ENCODE measurements at regions not wholly inside any gene's neighbourhood (a gene's known extent, or its start where the extent isn't known, plus 50 kb on each side); places are given as distances from the start of the nearest gene placed in this dataset.

DNA sequence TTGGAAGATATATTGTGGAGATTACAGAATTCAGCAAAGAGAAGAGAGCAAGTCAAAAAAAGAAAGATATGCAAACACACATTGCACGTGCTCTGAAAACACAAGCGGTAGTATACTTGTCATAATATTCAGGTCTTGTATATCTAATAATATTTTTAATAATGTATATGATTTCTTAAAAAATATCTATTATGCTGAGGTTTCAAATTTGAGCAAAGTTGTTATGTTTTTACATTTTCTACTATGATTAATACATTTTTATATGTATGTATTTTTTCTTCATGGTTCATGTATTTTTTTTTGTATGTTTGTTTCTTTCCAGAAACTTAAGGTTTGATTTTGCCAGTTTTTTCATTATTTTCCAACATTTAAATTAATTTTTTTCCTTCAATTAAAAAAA, 752.4 kb upstream of the VSTM2A start (continued):
- TF ChIP-seq, protein P1, sequence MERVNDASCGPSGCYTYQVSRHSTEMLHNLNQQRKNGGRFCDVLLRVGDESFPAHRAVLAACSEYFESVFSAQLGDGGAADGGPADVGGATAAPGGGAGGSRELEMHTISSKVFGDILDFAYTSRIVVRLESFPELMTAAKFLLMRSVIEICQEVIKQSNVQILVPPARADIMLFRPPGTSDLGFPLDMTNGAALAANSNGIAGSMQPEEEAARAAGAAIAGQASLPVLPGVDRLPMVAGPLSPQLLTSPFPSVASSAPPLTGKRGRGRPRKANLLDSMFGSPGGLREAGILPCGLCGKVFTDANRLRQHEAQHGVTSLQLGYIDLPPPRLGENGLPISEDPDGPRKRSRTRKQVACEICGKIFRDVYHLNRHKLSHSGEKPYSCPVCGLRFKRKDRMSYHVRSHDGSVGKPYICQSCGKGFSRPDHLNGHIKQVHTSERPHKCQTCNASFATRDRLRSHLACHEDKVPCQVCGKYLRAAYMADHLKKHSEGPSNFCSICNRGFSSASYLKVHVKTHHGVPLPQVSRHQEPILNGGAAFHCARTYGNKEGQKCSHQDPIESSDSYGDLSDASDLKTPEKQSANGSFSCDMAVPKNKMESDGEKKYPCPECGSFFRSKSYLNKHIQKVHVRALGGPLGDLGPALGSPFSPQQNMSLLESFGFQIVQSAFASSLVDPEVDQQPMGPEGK (CRISPR knock-in tag; IDR thresholded peaks at IDR 0.05; ENCODE audit: borderline replicate concordance), result no peak

DNA sequence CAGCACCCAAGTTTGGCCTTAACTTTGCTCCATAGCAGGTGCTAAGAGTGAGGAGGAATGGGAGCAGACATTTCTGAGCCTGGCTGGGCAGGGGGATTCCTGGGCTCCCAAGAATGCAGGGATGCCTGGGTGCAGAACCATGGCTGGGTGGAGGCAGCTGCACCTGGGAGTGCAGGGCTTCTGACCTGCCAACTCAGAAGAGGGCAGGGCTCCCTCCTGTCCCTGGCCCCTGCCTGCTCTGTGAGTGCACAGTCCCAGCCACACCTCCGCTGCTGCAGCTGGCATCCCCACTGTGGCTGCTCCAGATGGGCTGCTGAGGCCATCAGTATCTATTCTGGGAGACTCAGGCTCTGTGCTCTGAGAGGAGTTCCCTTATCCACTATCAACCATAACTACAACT, 747.4 kb upstream of the VSTM2A start:
- TF ChIP-seq ESRRG (CRISPR knock-in tag; IDR thresholded peaks at IDR 0.05) (no peak), ZNF565 (CRISPR knock-in tag; conservative IDR thresholded peaks at IDR 0.05; ENCODE audit: low read depth) (no peak), ARNTL (CRISPR knock-in tag; IDR thresholded peaks at IDR 0.05; ENCODE audit: borderline replicate concordance, low read depth) (no peak), BACH2 (CRISPR knock-in tag; IDR thresholded peaks at IDR 0.05; ENCODE audit: borderline replicate concordance) (no peak), RARB (CRISPR knock-in tag; IDR thresholded peaks at IDR 0.05) (no peak), SNAI2 (CRISPR knock-in tag; IDR thresholded peaks at IDR 0.05) (no peak), OSR1 (CRISPR knock-in tag; IDR thresholded peaks at IDR 0.05) (no peak), PPARA (CRISPR knock-in tag; IDR thresholded peaks at IDR 0.05; ENCODE audit: borderline replicate concordance) (no peak), ZFP30 (CRISPR knock-in tag; IDR thresholded peaks at IDR 0.05) (no peak), TOX (CRISPR knock-in tag; IDR thresholded peaks at IDR 0.05; ENCODE audit: borderline replicate concordance) (no peak), CSDC2 (CRISPR knock-in tag; IDR thresholded peaks at IDR 0.05) (no peak), ZC3H10 (CRISPR knock-in tag; IDR thresholded peaks at IDR 0.05) (no peak), GLIS3 (CRISPR knock-in tag; IDR thresholded peaks at IDR 0.05) (no peak), ZNF70 (CRISPR knock-in tag; IDR thresholded peaks at IDR 0.05) (no peak), ZNF8 (CRISPR knock-in tag; IDR thresholded peaks at IDR 0.05) (no peak), ZFP3 (CRISPR knock-in tag; IDR thresholded peaks at IDR 0.05) (no peak), ISL1 (CRISPR knock-in tag; IDR thresholded peaks at IDR 0.05) (no peak)
- TF ChIP-seq, protein P2, sequence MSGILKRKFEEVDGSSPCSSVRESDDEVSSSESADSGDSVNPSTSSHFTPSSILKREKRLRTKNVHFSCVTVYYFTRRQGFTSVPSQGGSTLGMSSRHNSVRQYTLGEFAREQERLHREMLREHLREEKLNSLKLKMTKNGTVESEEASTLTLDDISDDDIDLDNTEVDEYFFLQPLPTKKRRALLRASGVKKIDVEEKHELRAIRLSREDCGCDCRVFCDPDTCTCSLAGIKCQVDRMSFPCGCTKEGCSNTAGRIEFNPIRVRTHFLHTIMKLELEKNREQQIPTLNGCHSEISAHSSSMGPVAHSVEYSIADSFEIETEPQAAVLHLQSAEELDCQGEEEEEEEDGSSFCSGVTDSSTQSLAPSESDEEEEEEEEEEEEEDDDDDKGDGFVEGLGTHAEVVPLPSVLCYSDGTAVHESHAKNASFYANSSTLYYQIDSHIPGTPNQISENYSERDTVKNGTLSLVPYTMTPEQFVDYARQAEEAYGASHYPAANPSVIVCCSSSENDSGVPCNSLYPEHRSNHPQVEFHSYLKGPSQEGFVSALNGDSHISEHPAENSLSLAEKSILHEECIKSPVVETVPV (CRISPR knock-in tag; IDR thresholded peaks at IDR 0.05), result no peak
- TF ChIP-seq, protein P3, sequence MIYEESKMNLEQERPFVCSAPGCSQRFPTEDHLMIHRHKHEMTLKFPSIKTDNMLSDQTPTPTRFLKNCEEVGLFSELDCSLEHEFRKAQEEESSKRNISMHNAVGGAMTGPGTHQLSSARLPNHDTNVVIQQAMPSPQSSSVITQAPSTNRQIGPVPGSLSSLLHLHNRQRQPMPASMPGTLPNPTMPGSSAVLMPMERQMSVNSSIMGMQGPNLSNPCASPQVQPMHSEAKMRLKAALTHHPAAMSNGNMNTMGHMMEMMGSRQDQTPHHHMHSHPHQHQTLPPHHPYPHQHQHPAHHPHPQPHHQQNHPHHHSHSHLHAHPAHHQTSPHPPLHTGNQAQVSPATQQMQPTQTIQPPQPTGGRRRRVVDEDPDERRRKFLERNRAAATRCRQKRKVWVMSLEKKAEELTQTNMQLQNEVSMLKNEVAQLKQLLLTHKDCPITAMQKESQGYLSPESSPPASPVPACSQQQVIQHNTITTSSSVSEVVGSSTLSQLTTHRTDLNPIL (CRISPR knock-in tag; IDR thresholded peaks at IDR 0.05; ENCODE audit: low read depth), result no peak
- TF ChIP-seq, protein P1 (CRISPR knock-in tag; IDR thresholded peaks at IDR 0.05; ENCODE audit: borderline replicate concordance), result no peak
- no peak for ATAC-seq

DNA sequence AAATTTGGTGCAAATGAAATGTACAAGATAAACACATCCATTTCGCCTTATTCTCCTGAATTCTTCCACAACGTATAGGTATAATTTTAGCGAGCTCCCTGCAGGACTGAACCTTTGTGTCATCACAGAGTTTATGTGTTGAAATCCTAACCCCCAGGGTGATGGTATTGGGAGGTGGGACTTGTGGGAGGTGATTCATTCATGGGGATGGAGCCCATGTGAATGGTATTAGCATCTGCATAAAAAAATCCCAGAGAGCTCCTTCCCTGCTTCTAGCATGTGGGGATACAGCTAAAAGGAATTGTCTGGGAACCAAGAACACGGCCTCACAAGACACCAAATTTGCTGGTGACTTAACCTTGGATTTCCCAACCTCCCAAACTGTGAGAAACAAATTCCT, 741.4 kb upstream of the VSTM2A start:
- TF ChIP-seq PPARA (CRISPR knock-in tag; IDR thresholded peaks at IDR 0.05; ENCODE audit: borderline replicate concordance), result no peak
- no peak for TF ChIP-seq SNAI2 (CRISPR knock-in tag; IDR thresholded peaks at IDR 0.05)
- no peak for TF ChIP-seq ZNF70 (CRISPR knock-in tag; IDR thresholded peaks at IDR 0.05)
- TF ChIP-seq, protein P3 (CRISPR knock-in tag; IDR thresholded peaks at IDR 0.05; ENCODE audit: low read depth), result no peak
- TF ChIP-seq ZC3H10 (CRISPR knock-in tag; IDR thresholded peaks at IDR 0.05), result no peak
- no peak for ATAC-seq

DNA sequence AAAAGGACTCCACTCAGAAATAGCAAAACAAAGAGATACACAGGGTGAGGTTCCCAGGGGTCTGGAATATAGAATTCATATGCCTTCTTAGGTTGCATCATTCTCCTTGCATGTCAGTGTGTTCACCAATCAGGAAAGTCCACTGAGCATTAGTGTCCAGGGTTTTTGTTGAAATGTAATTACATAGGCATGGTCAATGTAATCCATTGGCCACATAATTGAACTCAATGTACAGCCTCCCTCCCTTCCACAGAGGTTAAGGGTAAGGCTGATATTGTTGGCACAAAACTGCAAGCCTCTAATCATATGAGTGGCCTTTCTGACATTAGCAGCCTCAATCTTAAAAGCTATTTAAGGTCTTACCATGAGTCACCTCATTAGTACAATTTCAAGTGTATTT, 736.1 kb upstream of the VSTM2A start:
- TF ChIP-seq OSR1 (CRISPR knock-in tag; IDR thresholded peaks at IDR 0.05) (no peak), ARNTL (CRISPR knock-in tag; IDR thresholded peaks at IDR 0.05; ENCODE audit: borderline replicate concordance, low read depth) (no peak)

More for the DNA sequence above, 736.1 kb upstream of the VSTM2A start:
- no peak for ATAC-seq
